CD4-positive, alpha-beta T cell treated with Interleukin-4 for 1 hour (primary cell): ENCODE measurements at regions not wholly inside any gene's neighbourhood (a gene's known extent, or its start where the extent isn't known, plus 50 kb on each side); places are given as distances from the start of the nearest gene placed in this dataset.

Experiments used
- DNase-seq, 2 donors: peaks; one replicate each; pipeline ENCODE4 v3.0.0-alpha.2; 2020 to 2022

DNA sequence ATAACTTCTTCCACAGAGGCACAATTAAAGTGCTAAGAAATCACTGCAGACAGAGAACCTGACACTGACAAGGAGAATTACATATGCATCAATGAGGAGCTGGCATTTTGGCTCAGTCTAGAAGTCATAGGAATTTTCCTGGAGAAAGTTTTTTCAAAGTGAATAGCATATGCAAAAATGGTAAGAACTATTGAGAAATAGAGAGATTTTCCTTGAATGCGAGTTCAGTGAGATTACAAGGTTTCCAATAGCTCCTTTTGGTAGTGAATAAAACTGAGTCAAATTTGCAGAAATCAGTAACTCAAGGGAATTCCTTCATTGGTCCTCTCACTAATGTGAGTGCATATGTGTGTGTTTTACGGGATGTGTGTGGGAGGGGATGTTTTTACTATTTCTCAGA, 557.5 kb downstream of the PPARGC1A start:
- DNase-seq: no peak

DNA sequence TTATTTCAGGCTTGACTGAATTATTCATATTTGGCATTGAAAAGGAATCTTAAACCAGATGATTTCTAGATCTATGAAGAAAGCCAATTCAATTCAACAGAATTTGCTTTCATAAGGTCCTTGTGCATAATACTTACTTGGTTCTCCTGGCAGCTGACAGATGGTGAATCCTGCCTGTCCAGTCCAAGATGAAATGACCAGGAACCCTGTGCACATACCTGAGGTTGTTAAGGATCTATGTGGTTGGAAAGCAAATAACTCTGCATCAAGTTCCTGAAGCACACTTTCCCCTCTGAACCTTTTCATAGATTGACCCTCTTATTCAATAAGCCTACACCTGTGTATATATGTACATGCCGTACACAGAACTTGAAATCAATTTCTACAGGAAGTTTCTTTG, 562.7 kb downstream of the PPARGC1A start:
- DNase-seq: no peak

DNA sequence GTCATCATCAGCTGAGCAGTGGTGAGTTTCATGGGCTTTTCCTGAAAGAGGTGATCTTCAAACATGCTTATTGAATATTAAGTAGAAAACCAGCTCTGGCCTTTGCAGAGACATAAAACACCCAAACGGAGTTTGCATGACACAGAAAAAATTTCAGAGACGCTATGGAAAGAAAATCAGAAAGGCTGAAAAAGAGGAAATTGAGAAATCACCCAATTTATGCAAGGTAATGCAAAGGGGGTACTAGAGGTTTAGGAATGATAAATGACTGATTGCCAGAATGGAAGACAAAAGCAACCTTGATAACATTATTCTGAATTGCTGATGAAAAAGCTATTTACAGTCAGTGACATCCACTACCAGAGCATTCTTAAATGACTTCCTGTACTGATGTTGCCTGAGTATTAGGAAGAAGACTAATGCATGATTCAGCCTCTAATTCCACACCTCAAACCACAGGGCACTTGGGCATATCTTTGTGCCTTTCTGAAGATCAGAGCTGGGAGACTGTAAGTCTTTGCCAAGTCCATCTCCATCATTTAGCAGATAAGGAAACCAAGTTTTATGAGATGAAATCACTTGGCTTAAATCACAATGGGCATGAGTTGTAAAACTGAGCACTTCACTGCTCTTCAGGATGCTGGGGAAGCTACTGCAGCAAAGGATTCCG, 565.7 kb downstream of the PPARGC1A start:
- DNase-seq: no peak

DNA sequence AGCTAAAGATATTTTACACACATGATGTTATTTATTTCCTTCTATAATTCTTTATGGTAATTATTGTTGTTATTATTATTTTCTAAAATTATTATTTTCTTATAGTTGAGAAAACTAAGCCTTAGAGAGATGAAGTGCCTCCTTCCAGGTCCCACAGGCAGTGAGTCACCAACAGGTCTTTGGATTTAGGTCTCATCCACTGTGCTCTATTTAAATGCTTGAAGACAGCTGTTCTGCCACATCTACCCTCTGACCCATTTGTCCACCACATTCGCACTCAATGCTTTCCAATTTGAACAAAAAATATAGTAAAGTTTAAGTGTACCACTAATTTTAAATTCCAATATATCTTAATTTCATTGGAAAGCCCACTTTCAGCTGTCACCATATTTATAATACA, 566.4 kb downstream of the PPARGC1A start:
- no peak for DNase-seq

DNA sequence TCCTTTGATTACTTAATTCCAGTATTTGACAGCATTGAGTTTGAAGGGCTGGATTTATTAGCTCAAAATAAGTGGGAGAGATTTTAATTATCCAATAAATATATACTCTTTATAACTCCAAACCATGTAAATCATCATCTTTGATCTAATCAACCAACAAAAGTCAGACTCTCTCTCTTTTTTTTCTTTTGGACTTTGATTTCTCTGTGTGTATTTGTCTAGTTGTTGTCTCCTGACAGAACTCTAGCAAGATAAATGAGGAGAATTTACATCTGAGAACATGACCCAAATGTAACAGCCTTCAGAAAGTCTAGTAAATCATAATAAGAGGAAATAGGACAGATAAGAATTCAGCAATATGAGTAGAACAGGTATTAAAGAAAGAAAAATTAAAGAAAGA, 567.1 kb downstream of the PPARGC1A start:
- no peak for DNase-seq

DNA sequence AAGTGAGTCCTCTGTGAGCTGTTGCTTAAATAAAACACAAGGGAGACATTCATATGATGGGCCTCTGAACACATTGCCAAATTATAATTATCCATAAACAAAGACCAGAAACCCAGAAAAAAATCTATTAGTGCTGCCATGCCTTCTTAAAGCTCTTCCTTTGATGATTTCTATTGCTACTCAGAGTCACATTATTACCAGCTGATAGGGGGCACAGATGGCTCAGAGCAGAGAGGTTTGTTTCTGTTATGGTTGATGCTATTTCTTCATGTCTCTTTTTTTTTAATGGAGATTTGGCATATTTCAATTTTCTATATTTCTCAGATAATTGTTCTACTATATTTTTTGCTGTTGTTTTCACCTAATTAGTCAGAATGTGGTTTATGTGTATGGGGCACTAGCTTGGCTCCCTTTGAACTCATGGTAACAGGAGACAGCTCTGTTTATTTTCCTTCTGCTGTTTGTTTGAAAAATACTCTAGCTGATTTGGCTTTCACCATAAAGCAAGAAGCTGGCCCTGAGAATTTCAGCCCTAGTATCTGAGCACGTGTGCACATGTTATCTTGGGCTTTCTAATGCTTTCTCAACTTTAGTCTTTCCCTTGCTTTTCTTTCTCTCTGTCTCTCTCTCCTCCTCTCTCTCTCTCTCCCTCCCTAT, 568.8 kb downstream of the PPARGC1A start:
- no peak for DNase-seq

DNA sequence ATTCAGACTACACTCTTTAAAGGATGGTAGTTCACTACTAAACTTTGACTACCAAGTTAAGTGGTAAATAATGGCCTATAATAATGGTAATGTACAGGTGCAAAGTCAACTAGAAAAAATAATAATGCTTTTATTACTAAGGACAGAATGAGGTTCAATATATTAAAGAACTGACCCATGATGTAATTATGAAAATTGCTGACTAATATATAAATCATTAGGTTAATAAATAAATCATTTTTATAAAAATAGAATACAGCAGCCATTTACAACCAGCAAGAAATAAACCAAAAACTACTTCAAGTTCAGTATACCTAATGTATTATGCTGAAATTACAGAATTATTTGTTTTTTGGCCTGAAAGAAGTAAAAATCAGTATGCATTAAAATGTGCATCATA, 577.2 kb downstream of the PPARGC1A start:
- no peak for DNase-seq

DNA sequence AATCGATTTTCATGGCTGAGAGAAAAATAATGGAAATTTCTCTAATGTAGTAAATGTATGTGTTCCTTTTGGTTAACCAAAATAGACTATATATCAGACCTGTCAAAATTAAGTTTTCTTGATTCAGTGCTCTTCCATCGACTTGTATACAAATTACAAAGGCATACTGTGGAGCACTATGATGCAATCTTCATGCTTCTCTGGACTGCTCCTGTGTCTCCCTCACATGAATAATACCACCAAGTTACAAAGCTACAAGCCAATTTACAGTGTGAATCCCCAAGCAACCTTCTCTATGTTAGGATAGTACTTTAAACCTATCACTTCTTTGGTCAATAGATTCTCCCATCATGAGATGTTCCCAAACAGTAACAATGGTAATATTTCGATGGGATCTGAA, 577.9 kb downstream of the PPARGC1A start:
- no peak for DNase-seq

DNA sequence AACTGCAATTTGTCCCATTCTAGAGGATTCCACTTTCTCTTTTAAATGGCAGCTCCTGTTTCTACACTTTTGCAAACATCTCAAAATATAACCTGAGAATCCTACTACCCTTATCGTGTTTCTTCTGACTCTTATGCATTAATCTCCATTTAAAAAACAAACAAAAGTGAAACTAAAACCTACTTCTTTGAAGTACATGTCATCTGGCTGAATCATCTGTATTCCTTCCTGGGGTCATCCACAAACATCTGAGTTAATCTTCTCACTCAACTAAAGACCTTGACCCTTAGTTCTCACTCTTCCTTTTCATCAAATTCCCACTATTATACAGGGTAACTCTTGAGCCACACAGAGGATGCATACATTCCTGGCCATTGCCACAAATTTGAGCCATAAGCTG, 584.8 kb downstream of the PPARGC1A start:
- peak in 1 of 2 donors; percentile 2 for DNase-seq

DNA sequence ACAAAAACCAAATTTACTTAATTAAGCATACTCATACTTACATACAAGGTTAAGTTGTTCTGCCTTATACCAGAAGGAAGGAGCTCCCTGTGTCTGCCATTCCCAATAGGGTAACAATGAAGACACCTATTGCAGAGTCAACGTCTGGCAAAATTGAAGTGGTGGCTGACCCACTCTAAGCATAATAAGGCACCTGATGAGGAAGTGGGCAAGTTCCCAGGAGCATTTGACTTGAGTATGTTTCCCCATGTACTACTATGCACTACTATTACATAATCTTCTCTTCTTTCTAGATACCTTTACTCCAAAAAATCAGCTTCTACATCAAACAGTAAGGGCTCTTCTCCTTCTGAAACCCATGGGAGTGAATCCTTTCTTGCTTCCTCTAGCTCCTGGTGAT, 591.5 kb downstream of the PPARGC1A start:
- DNase-seq: no peak

DNA sequence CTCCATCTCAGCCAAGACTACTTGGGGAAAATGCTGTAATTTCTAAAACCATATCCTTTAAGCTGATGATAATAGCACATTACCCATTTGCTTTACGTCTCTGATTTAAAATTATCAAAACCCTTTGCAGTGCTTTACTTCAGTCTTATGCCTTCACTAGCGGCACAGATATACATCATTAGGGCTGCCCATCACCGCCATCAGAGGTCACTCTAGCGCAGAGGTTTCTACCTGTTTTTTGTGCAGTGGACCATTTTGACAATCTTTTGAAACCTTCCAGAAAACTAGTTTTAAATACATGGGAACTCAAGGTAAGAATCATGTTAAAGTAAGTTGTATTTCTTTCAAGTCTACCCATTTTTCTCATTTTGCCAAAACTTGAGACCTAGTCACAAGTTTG, 592.5 kb downstream of the PPARGC1A start:
- DNase-seq: no peak

DNA sequence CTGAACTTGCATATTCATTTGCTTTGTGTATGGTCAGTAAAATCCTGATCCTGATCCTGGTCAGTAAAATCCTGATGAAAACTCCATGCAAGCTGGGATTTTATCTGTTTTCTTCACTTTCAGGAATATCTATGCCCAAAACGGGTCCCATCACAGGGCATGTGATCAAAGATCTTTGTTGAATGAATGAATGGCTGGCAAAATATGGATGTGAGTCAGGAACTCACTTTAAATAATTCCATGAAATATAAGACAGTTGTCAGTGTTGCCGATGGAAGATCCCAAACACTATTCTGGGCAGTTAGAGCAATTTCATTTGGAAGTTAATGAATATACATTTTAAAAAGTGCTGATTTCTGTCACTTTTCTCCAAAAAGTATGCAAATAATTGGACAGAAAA, 598.4 kb downstream of the GBA3 start:
- DNase-seq: no peak

DNA sequence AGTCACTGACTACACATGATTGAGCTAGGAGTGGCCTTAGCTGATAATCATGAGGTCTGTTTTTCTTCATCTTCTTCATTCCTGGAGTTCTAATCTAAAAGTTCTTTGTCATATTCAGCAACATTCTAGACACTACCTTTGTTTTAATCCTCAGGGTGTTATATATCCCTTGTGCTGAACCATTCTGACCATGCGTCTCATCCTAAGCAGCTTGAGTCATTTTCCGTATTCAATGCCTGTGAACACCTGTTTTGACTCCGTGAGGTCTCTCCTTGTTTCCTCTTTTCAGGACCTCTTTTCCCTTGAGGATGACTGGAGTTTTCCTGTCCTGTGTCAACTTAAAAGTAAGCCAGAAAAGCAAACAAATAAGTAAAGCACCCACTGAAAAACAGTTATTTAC, 597.9 kb downstream of the GBA3 start:
- no peak for DNase-seq

DNA sequence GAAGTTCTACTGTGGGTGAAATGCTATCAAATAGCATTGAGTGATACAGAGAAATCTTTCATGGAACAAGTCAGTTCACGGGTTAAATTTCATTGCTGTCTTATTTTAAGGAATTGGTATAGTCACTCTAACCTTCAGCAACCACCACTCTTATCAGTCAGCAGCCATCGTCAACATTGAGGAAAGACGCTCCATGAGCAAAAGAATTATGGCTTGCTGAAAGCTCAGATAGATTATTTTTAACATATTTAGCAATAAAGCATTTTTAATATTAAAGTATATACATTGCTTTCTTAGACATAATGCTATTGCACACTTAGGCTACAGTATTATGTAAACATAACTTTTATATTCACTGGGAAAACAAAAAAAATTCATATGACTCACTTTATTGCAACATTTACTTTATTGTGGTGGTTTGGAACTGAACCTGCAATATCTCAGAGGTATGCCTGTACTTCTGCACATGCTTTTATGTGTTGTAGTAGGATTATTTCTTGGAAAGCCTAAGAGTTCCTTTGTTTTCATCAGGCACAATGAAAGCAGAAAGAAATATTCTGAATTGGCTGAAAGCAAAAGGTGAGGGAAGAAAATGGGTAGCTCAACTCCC, 586.7 kb downstream of the GBA3 start:
- DNase-seq: no peak

DNA sequence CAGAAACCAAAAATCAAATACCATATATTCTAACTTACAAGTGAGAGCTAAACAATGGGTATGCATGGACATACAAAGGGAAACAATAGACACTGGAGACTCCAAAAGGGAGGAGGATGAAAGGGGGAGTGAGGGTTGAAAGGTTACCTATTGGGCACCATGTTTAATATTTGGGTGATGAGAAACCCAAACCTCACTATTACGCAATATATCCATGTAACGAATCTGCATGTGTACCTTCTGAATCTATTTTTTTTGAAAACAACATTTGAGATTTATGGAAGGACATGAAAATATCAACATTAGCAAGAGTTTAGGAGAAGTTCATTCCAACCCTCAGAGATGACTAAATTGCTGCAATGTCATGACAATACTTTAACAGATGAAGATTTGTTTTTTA, 586.1 kb downstream of the GBA3 start:
- DNase-seq: no peak

DNA sequence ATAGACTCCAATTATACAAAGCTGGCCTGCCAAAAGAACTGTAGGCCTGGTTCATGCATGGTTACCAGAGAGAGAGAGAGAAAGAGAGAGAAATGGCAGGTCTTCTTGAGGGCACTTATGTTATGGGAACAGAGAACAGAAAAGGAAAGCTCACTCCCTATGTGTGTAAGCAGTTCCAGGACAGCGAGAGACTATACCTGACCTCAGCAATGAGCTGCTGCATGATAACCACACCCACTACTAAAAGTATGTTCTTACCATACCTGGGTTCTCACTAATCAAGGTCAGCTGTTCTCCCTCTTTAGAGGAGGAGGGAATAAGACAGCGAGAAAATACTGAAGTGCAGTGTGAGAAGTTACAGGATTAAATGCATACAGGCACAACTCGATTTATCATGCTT, 583.3 kb downstream of the GBA3 start:
- no peak for DNase-seq

DNA sequence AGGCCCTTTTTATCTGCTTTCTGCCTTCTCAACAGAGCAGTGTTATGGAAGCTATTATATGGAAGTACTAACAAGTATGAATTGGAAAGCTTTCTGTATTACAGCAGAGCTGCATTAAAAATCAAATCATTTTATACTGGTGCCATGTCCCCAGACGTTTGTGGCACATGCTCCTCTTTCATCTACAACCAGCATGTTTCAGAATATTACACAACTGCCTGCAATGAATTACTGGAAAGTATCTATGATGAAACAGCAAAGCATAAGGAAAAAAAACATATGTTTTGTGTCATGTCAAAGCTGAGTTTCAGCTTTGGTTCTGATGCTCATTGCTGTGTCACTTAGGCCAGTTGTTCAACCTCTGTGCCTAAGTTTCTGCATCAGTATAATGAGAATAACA, 576.8 kb downstream of the GBA3 start:
- no peak for DNase-seq

DNA sequence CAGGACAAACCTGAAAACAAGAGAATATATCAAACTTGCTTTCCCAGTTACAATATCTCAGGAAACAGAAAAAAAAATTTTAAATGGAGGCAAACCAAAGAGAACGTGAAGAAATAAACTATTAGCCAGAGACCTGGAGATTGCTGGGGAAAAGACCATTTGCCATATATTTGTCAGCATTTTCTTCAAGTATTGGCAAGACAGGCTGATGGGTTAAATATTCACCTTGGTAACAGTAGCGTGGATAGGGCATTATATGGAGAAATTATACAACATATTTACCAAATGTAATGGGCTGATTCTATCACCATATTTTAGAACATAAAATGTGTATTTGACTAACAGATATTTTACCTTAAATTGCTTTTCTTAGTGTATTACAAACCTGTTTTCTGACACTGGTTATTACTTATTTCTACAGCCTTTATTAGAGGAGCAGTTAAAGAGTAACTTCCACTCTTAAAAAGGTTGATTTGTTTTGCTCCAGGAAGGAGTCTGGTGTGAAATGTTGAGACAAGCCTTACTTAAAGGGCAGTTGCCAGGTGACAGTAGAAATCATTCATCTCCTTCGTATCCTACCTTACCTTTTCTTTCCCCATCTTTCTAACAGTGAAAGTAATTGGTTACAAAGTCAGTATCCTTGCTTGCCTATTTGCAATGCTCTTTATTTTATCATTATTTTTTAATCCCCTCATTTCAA, 575.5 kb downstream of the GBA3 start:
- no peak for DNase-seq

DNA sequence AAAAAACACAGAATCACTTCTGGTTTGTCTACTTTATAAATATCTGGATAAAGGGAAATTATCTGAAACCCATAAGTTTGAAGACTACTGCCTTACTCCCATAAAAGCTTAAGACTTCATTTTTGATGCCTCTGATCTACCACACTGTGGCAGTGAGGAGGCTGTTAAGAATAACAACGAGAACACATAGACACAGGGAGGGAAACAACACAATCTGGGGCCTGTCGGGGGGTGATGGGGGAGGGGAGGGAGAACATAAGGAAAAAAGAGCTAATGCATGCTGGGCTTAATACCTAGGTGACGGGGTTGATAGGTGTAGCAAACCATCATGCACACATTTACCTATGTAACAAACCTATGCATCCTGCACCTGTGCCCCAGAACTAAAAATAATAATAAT, 573.7 kb downstream of the GBA3 start:
- DNase-seq: no peak

DNA sequence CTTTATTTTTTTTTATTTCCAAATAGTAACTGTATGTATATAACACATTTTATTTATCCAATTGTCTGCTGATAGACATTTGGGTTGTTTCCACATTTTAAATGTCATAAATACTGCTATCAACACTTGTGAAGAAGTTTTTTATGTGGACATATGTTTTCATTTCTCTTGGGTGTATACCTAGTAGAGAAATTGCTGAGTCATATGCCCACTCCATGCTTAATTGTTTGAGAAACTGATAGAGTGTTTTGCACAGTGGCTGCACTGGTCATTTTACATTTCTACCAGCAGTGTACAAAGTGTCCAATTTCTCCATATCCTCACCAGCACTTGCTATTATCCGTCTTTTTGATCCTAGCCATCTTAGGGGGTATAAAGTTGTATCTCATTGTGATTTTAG, 567.8 kb downstream of the GBA3 start:
- no peak for DNase-seq

DNA sequence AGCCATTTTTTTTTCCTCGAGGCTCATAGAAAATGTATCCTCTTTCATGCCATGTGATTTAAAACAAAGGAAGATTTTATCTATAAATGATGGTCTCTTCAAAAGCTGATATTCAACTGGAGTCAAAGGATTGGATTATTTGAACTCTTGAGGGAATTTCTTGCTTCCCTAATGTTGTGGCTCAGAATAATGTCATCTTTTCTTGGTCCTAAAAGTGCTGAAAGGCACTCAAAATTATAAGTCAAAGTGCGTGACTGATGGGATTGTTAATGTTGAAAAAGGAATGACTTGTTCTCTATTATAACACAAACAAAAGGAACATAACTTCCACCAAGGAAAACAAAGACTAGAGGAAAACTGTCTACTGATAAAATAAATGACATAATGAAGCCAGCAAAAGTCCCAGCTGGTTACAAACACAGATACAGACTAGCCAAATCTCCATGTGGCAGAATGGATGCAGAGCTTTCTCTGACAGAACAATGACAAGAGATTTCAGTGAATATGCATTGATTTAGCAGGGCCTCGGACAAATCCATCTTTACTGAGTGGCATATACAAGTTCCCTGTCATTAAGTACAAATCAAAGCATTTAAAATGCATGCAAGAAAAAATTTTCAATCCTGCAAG, 552.6 kb downstream of the GBA3 start:
- DNase-seq: no peak

DNA sequence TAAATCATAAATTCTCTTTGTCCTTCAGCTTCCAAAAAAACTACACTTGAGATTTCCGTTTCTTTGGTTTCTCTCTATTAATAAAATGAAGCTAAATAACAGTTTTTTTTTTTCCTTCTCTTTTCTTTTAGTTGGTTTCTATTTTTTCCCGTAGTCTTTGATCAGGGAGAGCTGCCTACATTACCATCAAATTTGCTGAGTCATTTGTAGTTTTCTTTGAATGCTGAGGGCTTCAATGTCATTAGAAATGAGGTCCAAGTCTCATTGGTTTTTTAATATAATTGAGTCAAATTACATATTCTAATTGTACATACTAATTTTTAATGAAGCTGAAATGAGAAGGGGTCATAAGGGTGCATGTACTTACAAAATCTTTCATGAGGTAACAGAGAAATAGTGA, 550.2 kb downstream of the GBA3 start:
- no peak for DNase-seq

DNA sequence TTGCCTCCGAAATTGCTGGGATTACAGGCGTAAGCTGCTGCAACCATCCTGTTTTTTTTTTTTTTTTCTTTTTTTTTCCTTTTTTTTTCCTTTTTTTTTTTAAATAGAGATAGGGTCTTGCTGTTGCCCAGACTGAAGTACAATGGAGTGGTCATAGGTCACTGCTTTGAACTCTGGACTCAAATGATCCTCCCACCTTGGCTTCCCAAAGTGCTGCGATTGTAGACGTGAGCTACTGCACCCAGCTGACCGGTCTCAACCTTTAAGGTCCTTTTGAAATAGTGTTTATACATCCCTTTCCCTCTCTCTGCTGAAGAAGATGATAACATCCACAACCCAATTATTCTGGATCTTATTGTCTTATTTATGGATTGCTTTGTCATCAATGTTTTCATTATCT, 548.7 kb downstream of the GBA3 start:
- no peak for DNase-seq

DNA sequence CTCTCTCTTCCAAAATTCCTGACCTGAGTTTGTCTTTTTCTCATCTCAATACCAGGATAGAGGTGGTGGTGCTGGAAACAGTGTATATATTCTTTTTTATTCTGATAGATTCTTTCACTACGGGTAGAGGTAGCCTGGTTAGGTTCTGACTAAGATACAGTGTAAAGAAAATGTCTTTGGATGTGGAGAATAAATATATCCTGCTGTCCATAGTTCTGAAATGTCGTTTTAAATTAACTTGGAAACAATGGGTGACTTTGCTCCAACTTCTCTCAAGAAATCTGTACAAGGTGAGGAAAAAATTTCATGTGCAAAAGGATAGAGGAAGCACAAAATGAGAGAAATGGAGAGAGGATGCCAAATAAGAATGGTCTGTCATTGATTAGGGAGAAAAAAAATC, 546.1 kb downstream of the GBA3 start:
- DNase-seq: no peak
